ENCODE measurements at regions not wholly inside any gene's neighbourhood (a gene's known extent, or its start where the extent isn't known, plus 50 kb on each side); places are given as distances from the start of the nearest gene placed in this dataset.

DNA sequence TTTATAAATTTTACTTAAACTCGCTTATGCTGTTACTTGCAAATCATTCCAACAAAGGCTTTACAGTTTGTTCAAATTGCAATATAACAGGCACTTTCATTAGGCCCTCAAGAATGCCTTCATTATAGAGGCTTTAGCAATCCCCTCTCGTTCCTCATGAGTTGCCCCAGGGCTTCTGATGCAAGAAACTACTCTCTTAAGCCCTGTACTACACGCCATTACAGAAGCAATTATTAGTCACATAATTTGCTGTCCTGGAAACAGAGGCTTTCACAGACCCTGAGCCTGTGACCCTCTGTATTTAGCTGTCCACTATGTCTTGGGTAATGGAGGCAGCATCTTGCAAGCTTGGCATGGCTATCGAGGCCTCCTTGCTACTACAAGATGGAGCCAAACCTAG, 965.9 kb upstream of the DIAPH2 start:
- TF ChIP-seq CTCF (conservative IDR thresholded peaks at IDR 0.05) = no peak
- H3K27ac ChIP-seq = no peak overlapping the region

- H3K27ac ChIP-seq = no peak overlapping the region
Observed at GRCh38 chrX:95721011-95721410, 963.6 kb upstream of the DIAPH2 start.

DNA sequence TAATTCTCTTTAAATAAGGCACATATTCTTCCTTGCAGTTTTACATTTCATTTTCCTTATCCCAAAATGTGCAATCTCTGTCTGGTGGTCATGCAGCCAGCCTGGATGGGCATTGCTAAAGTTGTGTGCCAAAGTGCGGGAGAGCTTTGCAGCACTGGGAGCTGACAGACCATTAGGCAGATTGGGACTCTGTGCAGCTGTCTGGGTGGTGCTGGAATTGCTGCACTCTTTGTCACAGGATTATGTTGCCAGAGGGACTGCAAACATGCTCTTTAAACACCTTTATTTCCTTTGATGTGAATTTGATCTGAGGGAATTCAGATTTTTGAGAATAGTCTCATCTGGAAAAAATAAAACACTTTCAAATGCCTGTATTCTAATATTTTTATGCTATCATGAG, 956.2 kb upstream of the DIAPH2 start:
- no peak for TF ChIP-seq CTCF (conservative IDR thresholded peaks at IDR 0.05)
- no peak overlapping the region for H3K27ac ChIP-seq

More at GRCh38 chrX:95721011-95721410, 963.6 kb upstream of the DIAPH2 start:
- TF ChIP-seq CTCF (conservative IDR thresholded peaks at IDR 0.05) = no peak

GRCh38 chrX:95729401-95729800, 955.2 kb upstream of the DIAPH2 start:
- TF ChIP-seq CTCF (conservative IDR thresholded peaks at IDR 0.05) = no peak
- no peak overlapping the region for H3K27ac ChIP-seq

- H3K27ac ChIP-seq = no peak overlapping the region
- no peak for TF ChIP-seq CTCF (conservative IDR thresholded peaks at IDR 0.05)
Observed at GRCh38 chrX:95733426-95733825, 951.2 kb upstream of the DIAPH2 start.

- no peak overlapping the region for H3K27ac ChIP-seq
- no peak for TF ChIP-seq CTCF (conservative IDR thresholded peaks at IDR 0.05)
Observed at GRCh38 chrX:95754411-95754810, 930.2 kb upstream of the DIAPH2 start.

DNA sequence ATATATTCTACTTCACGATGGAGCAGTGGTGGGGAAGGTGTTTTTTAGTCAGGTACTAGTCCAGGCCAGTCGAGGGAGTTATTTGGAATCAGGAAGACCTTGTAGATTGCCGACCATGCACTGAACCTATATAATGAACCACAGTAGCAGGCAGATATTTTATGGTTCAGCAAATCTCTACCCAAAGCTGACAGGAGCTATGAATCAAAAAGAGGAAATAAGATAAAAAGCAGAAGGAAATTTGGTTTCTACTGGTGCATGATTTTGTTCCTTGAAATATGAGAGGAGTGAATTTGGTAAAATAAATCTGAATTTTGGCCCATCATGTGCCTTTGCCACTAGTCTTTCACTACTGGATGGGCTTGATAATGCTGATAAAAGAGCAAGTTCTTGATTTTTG, 924.3 kb upstream of the DIAPH2 start:
- no peak overlapping the region for H3K27ac ChIP-seq

More for the DNA sequence above, 924.3 kb upstream of the DIAPH2 start:
- TF ChIP-seq CTCF (conservative IDR thresholded peaks at IDR 0.05) = no peak
